DOHH2 (cell line): ENCODE measurements at regions not wholly inside any gene's neighbourhood (a gene's known extent, or its start where the extent isn't known, plus 50 kb on each side); places are given as distances from the start of the nearest gene placed in this dataset.

Experiments
- CTCF ChIP-seq: fragments of 200-600 bp; sonication (generic); IDR thresholded peaks from one replicate; pipeline ENCODE4 v1.5.1; 2014; ENCODE audit warnings: antibody characterized with exemption, mild to moderate bottlenecking, low read depth, low read length; ENCODE audit not compliant: poor library complexity, severe bottlenecking
- EZH2phosphoT487 ChIP-seq: fragments of 200-600 bp; sonication (generic); IDR thresholded peaks from 2 replicates; pipeline ENCODE4 v1.6.1; 2017; ENCODE audit warnings: borderline replicate concordance, mild to moderate bottlenecking, antibody characterized with exemption, low read length, moderate library complexity, mixed read lengths

- TF ChIP-seq CTCF (no peak), EZH2phosphoT487 (no peak)
Observed at GRCh38 chr1:87513255-87513654, 184.6 kb downstream of the LMO4 start.
